ENCODE measurements at regions not wholly inside any gene's neighbourhood (a gene's known extent, or its start where the extent isn't known, plus 50 kb on each side); places are given as distances from the start of the nearest gene placed in this dataset.

DNA sequence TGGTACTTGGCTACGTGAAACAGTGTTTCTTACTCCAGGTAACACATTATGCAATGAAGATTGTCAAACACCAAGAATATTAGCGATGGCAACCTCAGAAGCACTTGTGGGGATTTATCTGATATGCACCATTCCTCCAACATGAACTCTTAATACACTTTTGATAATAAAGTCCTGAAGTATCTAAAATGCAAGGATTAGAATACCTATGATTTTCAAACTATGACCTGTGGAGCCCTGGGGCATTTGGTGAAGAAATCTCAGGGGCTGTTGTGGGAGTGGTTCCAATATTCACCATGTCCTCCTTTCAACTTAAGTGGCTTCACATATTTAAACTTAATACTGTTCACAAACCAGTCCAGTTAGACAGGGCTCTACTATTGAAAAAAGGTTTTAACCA lies 214.6 kb upstream of the POU5F2 start:
- TF ChIP-seq, protein P1, sequence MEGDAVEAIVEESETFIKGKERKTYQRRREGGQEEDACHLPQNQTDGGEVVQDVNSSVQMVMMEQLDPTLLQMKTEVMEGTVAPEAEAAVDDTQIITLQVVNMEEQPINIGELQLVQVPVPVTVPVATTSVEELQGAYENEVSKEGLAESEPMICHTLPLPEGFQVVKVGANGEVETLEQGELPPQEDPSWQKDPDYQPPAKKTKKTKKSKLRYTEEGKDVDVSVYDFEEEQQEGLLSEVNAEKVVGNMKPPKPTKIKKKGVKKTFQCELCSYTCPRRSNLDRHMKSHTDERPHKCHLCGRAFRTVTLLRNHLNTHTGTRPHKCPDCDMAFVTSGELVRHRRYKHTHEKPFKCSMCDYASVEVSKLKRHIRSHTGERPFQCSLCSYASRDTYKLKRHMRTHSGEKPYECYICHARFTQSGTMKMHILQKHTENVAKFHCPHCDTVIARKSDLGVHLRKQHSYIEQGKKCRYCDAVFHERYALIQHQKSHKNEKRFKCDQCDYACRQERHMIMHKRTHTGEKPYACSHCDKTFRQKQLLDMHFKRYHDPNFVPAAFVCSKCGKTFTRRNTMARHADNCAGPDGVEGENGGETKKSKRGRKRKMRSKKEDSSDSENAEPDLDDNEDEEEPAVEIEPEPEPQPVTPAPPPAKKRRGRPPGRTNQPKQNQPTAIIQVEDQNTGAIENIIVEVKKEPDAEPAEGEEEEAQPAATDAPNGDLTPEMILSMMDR (IDR thresholded peaks at IDR 0.05; ENCODE audit: borderline replicate concordance, extremely low read depth, low read length, poor library complexity, severe bottlenecking), result no peak
- TF ChIP-seq EZH2 (IDR thresholded peaks at IDR 0.05; ENCODE audit: borderline replicate concordance, low read depth, low read length, severe bottlenecking), result no peak
